ENCODE measurements at regions not wholly inside any gene's neighbourhood (a gene's known extent, or its start where the extent isn't known, plus 50 kb on each side); places are given as distances from the start of the nearest gene placed in this dataset.

- no peak for TF ChIP-seq CTCF (IDR thresholded peaks at IDR 0.05; ENCODE audit: insufficient read depth, missing control alignments)
- DNase-seq (ENCODE audit: insufficient read length, low spot score) (no peak), FAIRE-seq (no peak)
Observed at GRCh38 chr6:114453737-114454276, 111.0 kb upstream of the HS3ST5 start.

GRCh38 chr6:114452785-114453401, 110.1 kb upstream of the HS3ST5 start:
- FAIRE-seq (no peak), DNase-seq (ENCODE audit: insufficient read length, low spot score) (no peak)
- no peak for TF ChIP-seq CTCF (IDR thresholded peaks at IDR 0.05; ENCODE audit: insufficient read depth, missing control alignments)

- TF ChIP-seq CTCF (IDR thresholded peaks at IDR 0.05; ENCODE audit: insufficient read depth, missing control alignments) = no peak
- DNase-seq (ENCODE audit: insufficient read length, low spot score) (no peak), FAIRE-seq (no peak)
Observed at GRCh38 chr6:114450631-114451030, 107.8 kb upstream of the HS3ST5 start.

- FAIRE-seq = no peak
- DNase-seq (ENCODE audit: insufficient read length, low spot score) = no peak
- no peak for TF ChIP-seq CTCF (IDR thresholded peaks at IDR 0.05; ENCODE audit: insufficient read depth, missing control alignments)
Observed at GRCh38 chr6:114449659-114450058, 106.8 kb upstream of the HS3ST5 start.

GRCh38 chr6:114446342-114446741, 103.5 kb upstream of the HS3ST5 start:
- no peak for FAIRE-seq
- no peak for TF ChIP-seq CTCF (IDR thresholded peaks at IDR 0.05; ENCODE audit: insufficient read depth, missing control alignments)
- no peak for DNase-seq (ENCODE audit: insufficient read length, low spot score)

DNA sequence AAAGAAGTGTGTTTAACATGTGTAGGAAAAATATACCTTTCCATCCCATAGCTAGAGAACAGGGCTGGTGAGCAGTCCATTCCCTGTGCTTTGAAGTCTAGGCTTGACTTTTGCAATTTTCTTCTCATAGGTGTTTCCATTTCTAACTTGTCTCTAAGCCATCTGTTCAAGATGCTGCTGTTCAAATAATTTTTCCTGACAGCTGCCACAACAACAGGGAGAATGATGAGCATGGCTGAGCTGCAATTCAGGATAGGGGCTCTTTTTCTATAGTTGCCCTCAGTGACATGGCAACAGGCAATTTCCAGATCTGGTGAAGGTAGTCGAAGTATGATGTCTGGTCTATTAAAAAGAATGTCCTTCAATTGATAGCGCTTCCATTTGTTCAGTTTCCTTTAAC, 103.0 kb upstream of the HS3ST5 start:
- FAIRE-seq (no peak), DNase-seq (ENCODE audit: insufficient read length, low spot score) (no peak)
- TF ChIP-seq CTCF (IDR thresholded peaks at IDR 0.05; ENCODE audit: insufficient read depth, missing control alignments) = no peak

DNA sequence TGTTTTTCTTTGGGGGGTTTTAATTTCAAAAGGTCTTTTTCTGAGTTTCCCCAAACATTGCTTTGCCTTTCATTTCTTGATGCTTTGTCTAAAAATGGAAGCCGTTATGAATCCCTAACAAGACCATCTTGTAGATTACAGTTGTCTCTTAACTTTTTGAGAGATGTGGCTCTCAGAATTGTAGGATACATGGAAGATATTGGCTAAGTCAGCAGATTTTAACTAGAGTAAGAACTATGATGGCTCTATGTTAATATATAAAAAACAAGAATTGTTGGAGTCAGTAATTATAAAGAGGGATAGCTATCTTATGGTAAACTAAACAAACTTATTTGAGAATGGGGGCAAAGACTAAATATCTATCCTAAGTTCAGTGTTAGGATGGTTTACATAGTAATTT, 96.6 kb upstream of the HS3ST5 start:
- no peak for TF ChIP-seq CTCF (IDR thresholded peaks at IDR 0.05; ENCODE audit: insufficient read depth, missing control alignments)
- DNase-seq (ENCODE audit: insufficient read length, low spot score) = no peak
- FAIRE-seq = no peak
